ENCODE measurements at regions not wholly inside any gene's neighbourhood (a gene's known extent, or its start where the extent isn't known, plus 50 kb on each side); places are given as distances from the start of the nearest gene placed in this dataset.

- ChIA-PET POLR2A (no interaction called here), CTCF (no interaction called here)
- no peak for DNase-seq (ENCODE audit: low read depth, low spot score)
- H3K27ac ChIP-seq (ENCODE audit: low read depth, low read length), result no peak overlapping the region
- H3K27me3 ChIP-seq (ENCODE audit: control insufficient read depth, insufficient read depth, low read length), result no peaks in the 10 kb centered on the region
- TF ChIP-seq CTCF (IDR thresholded peaks at IDR 0.05; ENCODE audit: low read depth, low read length), result no peak
- H3K9me3 ChIP-seq (ENCODE audit: control insufficient read depth, insufficient read depth, low read length), result no peaks in the 10 kb centered on the region
- H3K4me3 ChIP-seq (ENCODE audit: low read depth, low read length), result no peak overlapping the region
These were observed 188.5 kb upstream of the FERD3L start for GRCh38 chr7:19333706-19334105.

GRCh38 chr7:19327018-19327417 lies 181.8 kb upstream of the FERD3L start:
- no peak for TF ChIP-seq CTCF (IDR thresholded peaks at IDR 0.05; ENCODE audit: low read depth, low read length)
- DNase-seq (ENCODE audit: low read depth, low spot score), result no peak
- Histone ChIP-seq H3K27ac (ENCODE audit: low read depth, low read length) (no peak overlapping the region), H3K4me3 (ENCODE audit: low read depth, low read length) (no peak overlapping the region), H3K27me3 (ENCODE audit: control insufficient read depth, insufficient read depth, low read length) (no peaks in the 10 kb centered on the region), H3K9me3 (ENCODE audit: control insufficient read depth, insufficient read depth, low read length) (no peaks in the 10 kb centered on the region)
- ChIA-PET CTCF (no interaction called here), POLR2A (no interaction called here)

- ChIA-PET POLR2A (no interaction called here), CTCF (interaction anchor here (0.6 kb wide), 1 partner anchor 392 kb away, joined by 6 read pairs; no protein-coding TSS in a partner anchor)
- Histone ChIP-seq H3K27me3 (ENCODE audit: control insufficient read depth, insufficient read depth, low read length) (no peaks in the 10 kb centered on the region), H3K9me3 (ENCODE audit: control insufficient read depth, insufficient read depth, low read length) (no peaks in the 10 kb centered on the region), H3K4me3 (ENCODE audit: low read depth, low read length) (no peak overlapping the region), H3K27ac (ENCODE audit: low read depth, low read length) (no peak overlapping the region)
- TF ChIP-seq CTCF (IDR thresholded peaks at IDR 0.05; ENCODE audit: low read depth, low read length), result no peak
- no peak for DNase-seq (ENCODE audit: low read depth, low spot score)
These were observed 176.8 kb upstream of the FERD3L start for GRCh38 chr7:19322002-19322401.

- ChIA-PET POLR2A (no interaction called here), CTCF (no interaction called here)
- no peaks in the 10 kb centered on the region for H3K9me3 ChIP-seq (ENCODE audit: control insufficient read depth, insufficient read depth, low read length)
- no peak for TF ChIP-seq CTCF (IDR thresholded peaks at IDR 0.05; ENCODE audit: low read depth, low read length)
- no peaks in the 10 kb centered on the region for H3K27me3 ChIP-seq (ENCODE audit: control insufficient read depth, insufficient read depth, low read length)
- H3K27ac ChIP-seq (ENCODE audit: low read depth, low read length), result no peak overlapping the region
- no peak overlapping the region for H3K4me3 ChIP-seq (ENCODE audit: low read depth, low read length)
- DNase-seq (ENCODE audit: low read depth, low spot score), result no peak
These were observed 173.1 kb upstream of the FERD3L start for GRCh38 chr7:19318287-19318686.

GRCh38 chr7:19317461-19317860 lies 172.2 kb upstream of the FERD3L start:
- H3K27ac ChIP-seq (ENCODE audit: low read depth, low read length), result no peak overlapping the region
- no peaks in the 10 kb centered on the region for H3K9me3 ChIP-seq (ENCODE audit: control insufficient read depth, insufficient read depth, low read length)
- TF ChIP-seq CTCF (IDR thresholded peaks at IDR 0.05; ENCODE audit: low read depth, low read length), result no peak
- POLR2A ChIA-PET, result no interaction called here
- no peaks in the 10 kb centered on the region for H3K27me3 ChIP-seq (ENCODE audit: control insufficient read depth, insufficient read depth, low read length)
- CTCF ChIA-PET, result no interaction called here
- no peak for DNase-seq (ENCODE audit: low read depth, low spot score)
- H3K4me3 ChIP-seq (ENCODE audit: low read depth, low read length), result no peak overlapping the region
